ENCODE measurements at regions not wholly inside any gene's neighbourhood (a gene's known extent, or its start where the extent isn't known, plus 50 kb on each side); places are given as distances from the start of the nearest gene placed in this dataset.

GRCh38 chr4:96497621-96498020 lies 657.7 kb downstream of the PDHA2 start:
- H2AFZ ChIP-seq (ENCODE audit: insufficient read depth, low read depth, low read length, poor library complexity, severe bottlenecking), result no peak overlapping the region
- H3K79me2 ChIP-seq (ENCODE audit: insufficient read depth, low read length), result no peaks in the 10 kb centered on the region
- H3K36me3 ChIP-seq (replicated peaks in 1 of 2; ENCODE audit: control insufficient read depth in 1 of 2, insufficient read depth in 2 of 2, low read length in 2 of 2), result no peaks in the 10 kb centered on the region
- no CpG with 5 or more reads among the region's 2 CpGs for WGBS (ENCODE audit: insufficient coverage)
- H4K20me1 ChIP-seq (ENCODE audit: insufficient read depth, low read length), result no peaks in the 10 kb centered on the region
- H3K9ac ChIP-seq (ENCODE audit: insufficient read depth, low read length, poor library complexity, severe bottlenecking), result no peak overlapping the region
- H3K4me1 ChIP-seq (ENCODE audit: control insufficient read depth in 1 of 2, insufficient read depth in 2 of 2, low read length in 2 of 2), result no peaks in the 10 kb centered on the region
- no peak for TF ChIP-seq CTCF (IDR thresholded peaks at IDR 0.05)
- Mint-ChIP-seq H3K4me1 (no peaks in the 10 kb centered on the region), H3K27ac (no peak overlapping the region), H3K27me3 (ENCODE audit: low read depth in 3 of 3) (no peaks in the 10 kb centered on the region), H3K4me3 (no peak overlapping the region), H3K36me3 (no peaks in the 10 kb centered on the region), H3K9me3 (peaks cover 0 to 18% (median 14%) of the 10 kb centered on the region in 7 donors)
- intact Hi-C loops (cut with micrococcal nuclease), result no loop called here
- no peak overlapping the region for H3K27ac ChIP-seq (ENCODE audit: low read depth in 1 of 2, low read length in 2 of 2)
- no peak overlapping the region for H3K4me2 ChIP-seq (replicated peaks; ENCODE audit: extremely low read depth, low read length, poor library complexity, severe bottlenecking)
- H3K9me3 ChIP-seq (replicated peaks in 1 of 2; ENCODE audit: control insufficient read depth in 1 of 2, insufficient read depth in 1 of 2, low read length in 2 of 2), result peaks cover 7 to 11% of the 10 kb centered on the region in 2 donors
- no peak overlapping the region for H3K4me3 ChIP-seq (replicated peaks in 1 of 3; ENCODE audit: low read depth in 2 of 3, low read length in 3 of 3)
- H3K27me3 ChIP-seq (ENCODE audit: control insufficient read depth in 2 of 2, insufficient read depth in 2 of 2, low read length in 2 of 2), result no peaks in the 10 kb centered on the region
- DNase-seq, result no peak

GRCh38 chr4:96504386-96504785 lies 664.5 kb downstream of the PDHA2 start:
- Mint-ChIP-seq H3K27me3 (ENCODE audit: low read depth in 3 of 3) (no peaks in the 10 kb centered on the region), H3K4me3 (no peak overlapping the region), H3K9me3 (peaks cover 1 to 14% (median 5%) of the 10 kb centered on the region in 7 donors), H3K4me1 (no peaks in the 10 kb centered on the region), H3K36me3 (no peaks in the 10 kb centered on the region), H3K27ac (no peak overlapping the region)
- no peak overlapping the region for H3K4me2 ChIP-seq (replicated peaks; ENCODE audit: extremely low read depth, low read length, poor library complexity, severe bottlenecking)
- no peaks in the 10 kb centered on the region for H4K20me1 ChIP-seq (ENCODE audit: insufficient read depth, low read length)
- no peak for DNase-seq
- no peak overlapping the region for H3K27ac ChIP-seq (ENCODE audit: low read depth in 1 of 2, low read length in 2 of 2)
- 86% methylated on average over 1 of the region's 5 CpGs for WGBS (ENCODE audit: insufficient coverage)
- H3K79me2 ChIP-seq (ENCODE audit: insufficient read depth, low read length), result no peaks in the 10 kb centered on the region
- H3K9ac ChIP-seq (ENCODE audit: insufficient read depth, low read length, poor library complexity, severe bottlenecking), result no peak overlapping the region
- peaks cover 8 to 16% of the 10 kb centered on the region in 2 donors for H3K9me3 ChIP-seq (replicated peaks in 1 of 2; ENCODE audit: control insufficient read depth in 1 of 2, insufficient read depth in 1 of 2, low read length in 2 of 2)
- H3K4me1 ChIP-seq (ENCODE audit: control insufficient read depth in 1 of 2, insufficient read depth in 2 of 2, low read length in 2 of 2), result no peaks in the 10 kb centered on the region
- no peaks in the 10 kb centered on the region for H3K27me3 ChIP-seq (ENCODE audit: control insufficient read depth in 2 of 2, insufficient read depth in 2 of 2, low read length in 2 of 2)
- no peak overlapping the region for H2AFZ ChIP-seq (ENCODE audit: insufficient read depth, low read depth, low read length, poor library complexity, severe bottlenecking)
- no peak overlapping the region for H3K4me3 ChIP-seq (replicated peaks in 1 of 3; ENCODE audit: low read depth in 2 of 3, low read length in 3 of 3)
- H3K36me3 ChIP-seq (replicated peaks in 1 of 2; ENCODE audit: control insufficient read depth in 1 of 2, insufficient read depth in 2 of 2, low read length in 2 of 2), result no peaks in the 10 kb centered on the region
- TF ChIP-seq CTCF (IDR thresholded peaks at IDR 0.05), result no peak
- intact Hi-C loops (cut with micrococcal nuclease), result no loop called here
